T-cell (primary cell): ENCODE measurements at regions not wholly inside any gene's neighbourhood (a gene's known extent, or its start where the extent isn't known, plus 50 kb on each side); places are given as distances from the start of the nearest gene placed in this dataset.

ENCODE experiments used
- ATAC-seq, 4 experiments: fragments of 200-7000 bp in 3 of 4; fragments of 150-1000 bp in 1 of 4; cut with Tn5 transposase; replicated peaks in 1 of 4; 1 replicate in 3 of 4; 2 replicates in 1 of 4; pipeline ENCODE4 v1.10.0; 2021; ENCODE audit warnings: moderate library complexity in 3 of 4, mild to moderate bottlenecking in 2 of 4, moderate number of reproducible peaks in 1 of 4
- CTCF ChIA-PET, 2 donors: fragments of 300-600 bp; sonication (Branson Sonifier 250); formaldehyde crosslinking; loops; one replicate each; lab custom pipeline; 2022; ENCODE audit warnings: antibody characterized with exemption in 2 of 2; lab: Charles Lee
- POLR2A ChIA-PET, 2 donors: fragments of 300-600 bp; sonication (Branson Sonifier 250); formaldehyde crosslinking; loops; one replicate each; lab custom pipeline; 2022; ENCODE audit warnings: antibody characterized with exemption in 2 of 2; lab: Charles Lee
- DNase-seq, 35 experiments: peaks; one replicate each; pipeline versions ENCODE4 v3.0.0 to v3.0.0-alpha.2; 2013 to 2023
- H3K27ac ChIP-seq: one replicate; pipeline ENCODE4 v1.5.1; 2013; ENCODE audit warnings: low read length
- H3K27me3 ChIP-seq, 2 experiments: replicated peaks in 1 of 2; 1 replicate in 1 of 2; 2 replicates in 1 of 2; pipeline versions ENCODE4 v1.6.1 to v1.7.0; 2013; ENCODE audit warnings: low read length in 1 of 2, mixed read lengths in 1 of 2; ENCODE audit not compliant: control insufficient read depth in 2 of 2, insufficient read depth in 2 of 2; ENCODE audit errors: extremely low read depth in 1 of 2
- H3K36me3 ChIP-seq, 2 donors: 1 replicate in 1 of 2; 2 replicates in 1 of 2; pipeline versions ENCODE4 v1.6.1 to v1.7.0; 2013; ENCODE audit warnings: low read length in 1 of 2; ENCODE audit not compliant: control insufficient read depth in 2 of 2, insufficient read depth in 1 of 2; ENCODE audit errors: extremely low read depth in 1 of 2
- H3K4me1 ChIP-seq, 2 experiments: 1 replicate in 1 of 2; 2 replicates in 1 of 2; pipeline versions ENCODE4 v1.6.1 to v1.7.0; 2013; ENCODE audit warnings: low read length in 2 of 2, mixed read lengths in 1 of 2; ENCODE audit not compliant: insufficient read depth in 2 of 2, control insufficient read depth in 1 of 2; ENCODE audit errors: extremely low read depth in 1 of 2
- H3K4me3 ChIP-seq, 2 donors: 1 replicate in 1 of 2; 2 replicates in 1 of 2; pipeline versions ENCODE4 v1.5.1 to v1.7.0; 2013; ENCODE audit warnings: mild to moderate bottlenecking in 2 of 2, low read length in 1 of 2, moderate library complexity in 1 of 2; ENCODE audit not compliant: control insufficient read depth in 1 of 2; ENCODE audit errors: extremely low read depth in 1 of 2
- H3K9me3 ChIP-seq: 2 replicates; pipeline ENCODE4 v1.7.0; 2013
- H3K27ac Mint-ChIP-seq, 2 donors: one replicate each; pipeline ENCODE4 v1.8.0; 2020 to 2021; ENCODE audit warnings: mild to moderate bottlenecking in 2 of 2, mixed read lengths in 2 of 2
- H3K27me3 Mint-ChIP-seq, 2 donors: one replicate each; pipeline ENCODE4 v1.8.0; 2021 to 2022; ENCODE audit warnings: mixed read lengths in 2 of 2
- H3K36me3 Mint-ChIP-seq: one replicate; pipeline ENCODE4 v1.8.0; 2021; ENCODE audit warnings: mixed read lengths
- H3K4me1 Mint-ChIP-seq, 3 donors: one replicate each; pipeline ENCODE4 v1.8.0; 2020 to 2022; ENCODE audit warnings: mixed read lengths in 3 of 3, mild to moderate bottlenecking in 1 of 3
- H3K4me3 Mint-ChIP-seq, 3 donors: one replicate each; pipeline ENCODE4 v1.8.0; 2020 to 2022; ENCODE audit warnings: mild to moderate bottlenecking in 3 of 3, mixed read lengths in 3 of 3, moderate library complexity in 3 of 3
- H3K9me3 Mint-ChIP-seq, 3 donors: one replicate each; pipeline ENCODE4 v1.8.0; 2020 to 2022; ENCODE audit warnings: mixed read lengths in 3 of 3
- WGBS: methylation state at CpG from one replicate; pipeline ENCODE4 v1.1.5; 2013; ENCODE audit warnings: missing lambda C conversion rate; ENCODE audit not compliant: insufficient coverage; 5-methylcytosine and 5-hydroxymethylcytosine counted together

- Histone ChIP-seq H3K9me3 (no peaks in the 10 kb centered on the region), H3K27ac (no peak overlapping the region), H3K36me3 (no peaks in the 10 kb centered on the region), H3K4me1 (no peaks in the 10 kb centered on the region), H3K4me3 (no peak overlapping the region), H3K27me3 (no peaks in the 10 kb centered on the region)
- H3K9me3 Mint-ChIP-seq = no peaks in the 10 kb centered on the region
- DNase-seq (no peak), ATAC-seq (no peak)
- H3K27me3 Mint-ChIP-seq = no peaks in the 10 kb centered on the region
- ChIA-PET POLR2A (interaction anchor here in 1 of 2 donors (0.6 kb wide), 1 partner anchor 59 kb away, joined by 5 read pairs; no protein-coding TSS in a partner anchor), CTCF (no interaction called here)
- H3K4me3 Mint-ChIP-seq = no peak overlapping the region
- H3K27ac Mint-ChIP-seq = no peak overlapping the region
- H3K36me3 Mint-ChIP-seq = no peaks in the 10 kb centered on the region
- WGBS = no CpG with 5 or more reads among the region's 3 CpGs
- no peaks in the 10 kb centered on the region for H3K4me1 Mint-ChIP-seq
Observed at GRCh38 chr7:115198143-115198542, 276.2 kb downstream of the MDFIC start.

DNA sequence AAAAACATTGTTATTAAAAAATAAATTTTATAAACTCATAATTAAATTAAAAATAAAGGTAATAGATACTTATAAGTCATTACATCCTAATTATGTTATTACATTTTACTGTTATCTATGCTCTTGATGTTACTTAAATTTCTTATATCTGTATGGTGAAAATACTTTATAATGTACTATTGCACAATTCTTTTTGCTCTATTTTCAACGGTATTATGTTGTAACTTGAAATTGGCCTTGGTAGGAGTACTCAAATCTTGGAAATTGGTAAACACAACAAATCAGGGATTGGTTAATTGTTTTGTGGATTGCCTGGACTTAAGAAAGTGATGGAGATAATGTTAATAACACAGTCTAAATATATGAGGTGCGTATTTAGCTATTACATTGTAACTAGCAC is 273.3 kb downstream of the MDFIC start:
- no peak overlapping the region for H3K4me3 Mint-ChIP-seq
- H3K27me3 ChIP-seq = no peaks in the 10 kb centered on the region
- no peaks in the 10 kb centered on the region for H3K36me3 Mint-ChIP-seq
- ChIA-PET POLR2A (no interaction called here), CTCF (no interaction called here)
- no peak overlapping the region for H3K4me3 ChIP-seq
- H3K27ac Mint-ChIP-seq = no peak overlapping the region
- no peaks in the 10 kb centered on the region for H3K4me1 Mint-ChIP-seq
- no peaks in the 10 kb centered on the region for H3K9me3 Mint-ChIP-seq
- no peaks in the 10 kb centered on the region for H3K9me3 ChIP-seq
- H3K27me3 Mint-ChIP-seq = no peaks in the 10 kb centered on the region
- DNase-seq = no peak
- no peaks in the 10 kb centered on the region for H3K36me3 ChIP-seq
- no CpG with 5 or more reads among the region's 2 CpGs for WGBS
- no peaks in the 10 kb centered on the region for H3K4me1 ChIP-seq
- no peak for ATAC-seq
- H3K27ac ChIP-seq = no peak overlapping the region

DNA sequence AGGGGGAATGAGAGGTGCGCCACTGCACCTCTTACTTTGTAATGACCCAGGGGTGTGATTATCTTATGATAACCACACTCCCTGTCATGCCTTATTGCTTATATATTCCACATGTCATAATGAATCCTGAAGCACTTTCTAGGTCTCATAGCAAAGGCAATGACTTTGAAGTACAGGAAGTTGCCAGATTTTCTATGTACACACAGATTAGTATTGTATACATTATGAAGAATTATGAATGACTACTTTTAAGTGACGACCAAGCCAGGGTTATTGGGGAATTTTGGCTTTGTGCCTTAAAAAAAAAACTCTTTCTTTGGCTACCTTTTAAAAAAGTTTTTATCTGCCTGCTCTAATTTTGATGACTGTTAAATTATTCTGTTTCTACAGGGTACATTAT is 269.6 kb downstream of the MDFIC start:
- ATAC-seq (no peak), DNase-seq (no peak)
- CTCF ChIA-PET = no interaction called here
- no peaks in the 10 kb centered on the region for H3K36me3 Mint-ChIP-seq
- WGBS = no CpG with 5 or more reads among the region's 2 CpGs
- no peaks in the 10 kb centered on the region for H3K27me3 Mint-ChIP-seq
- no peak overlapping the region for H3K4me3 Mint-ChIP-seq
- Histone ChIP-seq H3K4me1 (no peaks in the 10 kb centered on the region), H3K36me3 (no peaks in the 10 kb centered on the region), H3K27ac (no peak overlapping the region), H3K9me3 (no peaks in the 10 kb centered on the region), H3K4me3 (no peak overlapping the region), H3K27me3 (no peaks in the 10 kb centered on the region)
- no peaks in the 10 kb centered on the region for H3K4me1 Mint-ChIP-seq
- H3K27ac Mint-ChIP-seq = no peak overlapping the region
- no peaks in the 10 kb centered on the region for H3K9me3 Mint-ChIP-seq
- POLR2A ChIA-PET = no interaction called here

DNA sequence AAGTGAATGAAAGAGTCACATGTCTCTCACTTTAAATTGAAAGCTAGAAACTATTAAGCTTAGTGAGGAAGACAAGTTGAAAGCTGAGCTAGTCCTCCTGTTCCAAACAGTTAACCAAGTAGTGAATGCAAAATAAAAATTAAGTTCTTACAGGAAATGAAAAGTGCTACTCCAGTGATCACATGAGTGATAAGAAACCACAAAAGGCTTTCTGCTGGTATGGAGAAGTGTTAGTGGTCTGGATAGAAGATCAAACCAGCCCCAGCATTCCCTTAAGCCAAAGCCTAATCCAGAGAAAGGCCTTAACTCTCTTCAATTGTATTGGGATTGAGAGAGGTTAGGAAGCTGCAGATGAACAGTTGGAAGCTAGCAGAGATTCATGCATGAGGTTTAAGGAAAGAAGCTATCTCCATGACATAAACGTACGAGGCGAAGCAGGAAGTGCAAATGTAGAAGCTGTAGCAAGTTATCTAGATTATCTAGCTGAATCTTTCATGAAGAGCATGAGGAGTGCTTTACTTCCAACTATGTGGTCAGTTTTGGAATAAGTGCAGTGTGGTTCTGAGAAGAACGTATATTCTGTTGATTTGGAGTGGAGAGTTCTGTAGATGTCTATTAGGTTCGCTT is 261.6 kb downstream of the MDFIC start:
- DNase-seq (peak in 1 of 35 experiments; percentile 7), ATAC-seq (peak in 2 of 4 experiments; percentile 24 to 32)
- H3K4me1 ChIP-seq = peaks cover 2 to 4% of the 10 kb centered on the region in 2 experiments
- H3K4me1 Mint-ChIP-seq = peaks cover 14 to 26% (median 15%) of the 10 kb centered on the region in 3 donors
- H3K36me3 Mint-ChIP-seq = no peaks in the 10 kb centered on the region
- no peaks in the 10 kb centered on the region for H3K27me3 ChIP-seq
- H3K27ac Mint-ChIP-seq = peak overlapping the region; percentile 66 to 80
- ChIA-PET POLR2A (interaction anchor here (0.5 kb wide), 2 partner anchors 306 to 357 kb away, joined by 3 to 5 read pairs; no protein-coding TSS in a partner anchor), CTCF (no interaction called here)
- H3K27me3 Mint-ChIP-seq = no peaks in the 10 kb centered on the region
- peak overlapping the region; percentile 9 to 56 (median 51) for H3K4me3 Mint-ChIP-seq
- no peaks in the 10 kb centered on the region for H3K9me3 Mint-ChIP-seq
- WGBS = 45% methylated on average over 5 of the region's 5 CpGs
- no peaks in the 10 kb centered on the region for H3K9me3 ChIP-seq
- peak overlapping the region; percentile 41 for H3K27ac ChIP-seq
- no peaks in the 10 kb centered on the region for H3K36me3 ChIP-seq
- H3K4me3 ChIP-seq = no peak overlapping the region

DNA sequence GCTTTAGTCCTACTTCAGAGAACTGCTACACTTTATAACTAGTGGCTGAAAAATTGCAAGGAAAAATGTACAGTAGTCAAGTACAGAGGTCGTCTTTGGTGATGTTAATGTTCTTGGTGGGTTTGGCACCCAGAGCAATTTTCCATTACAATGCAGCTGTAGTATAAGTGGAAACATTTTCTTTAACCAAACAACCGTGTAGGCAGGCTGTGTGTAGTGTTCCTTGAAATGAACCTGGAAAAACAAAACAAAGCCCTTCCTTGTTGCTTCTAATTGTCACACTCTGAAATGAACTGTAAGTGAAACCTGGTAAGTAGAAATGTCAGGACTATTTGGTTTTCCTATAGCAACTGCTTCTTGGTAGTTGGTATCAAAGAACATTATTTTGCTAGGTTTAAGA is 256.9 kb downstream of the MDFIC start:
- Histone ChIP-seq H3K36me3 (no peaks in the 10 kb centered on the region), H3K4me1 (peaks cover 2 to 4% of the 10 kb centered on the region in 2 experiments), H3K27ac (no peak overlapping the region), H3K27me3 (no peaks in the 10 kb centered on the region), H3K9me3 (no peaks in the 10 kb centered on the region), H3K4me3 (no peak overlapping the region)
- peaks cover 0 to under 1% (median 0%) of the 10 kb centered on the region in 3 donors for H3K9me3 Mint-ChIP-seq
- no peak overlapping the region for H3K27ac Mint-ChIP-seq
- DNase-seq = no peak
- WGBS = no CpG with 5 or more reads among the region's 2 CpGs
- POLR2A ChIA-PET = no interaction called here
- no peak for ATAC-seq
- H3K4me3 Mint-ChIP-seq = no peak overlapping the region
- no peaks in the 10 kb centered on the region for H3K36me3 Mint-ChIP-seq
- H3K27me3 Mint-ChIP-seq = no peaks in the 10 kb centered on the region
- CTCF ChIA-PET = no interaction called here
- peaks cover 7 to 22% (median 8%) of the 10 kb centered on the region in 3 donors for H3K4me1 Mint-ChIP-seq

- no peaks in the 10 kb centered on the region for H3K36me3 Mint-ChIP-seq
- Histone ChIP-seq H3K4me1 (no peaks in the 10 kb centered on the region), H3K36me3 (no peaks in the 10 kb centered on the region), H3K9me3 (no peaks in the 10 kb centered on the region), H3K27me3 (no peaks in the 10 kb centered on the region), H3K27ac (no peak overlapping the region), H3K4me3 (no peak overlapping the region)
- no peak for ATAC-seq
- CTCF ChIA-PET = no interaction called here
- H3K27ac Mint-ChIP-seq = no peak overlapping the region
- H3K9me3 Mint-ChIP-seq = peaks cover 0 to 3% (median 0%) of the 10 kb centered on the region in 3 donors
- no peak overlapping the region for H3K4me3 Mint-ChIP-seq
- no peak for DNase-seq
- WGBS = no CpG with 5 or more reads among the region's 3 CpGs
- H3K4me1 Mint-ChIP-seq = peaks cover 0 to 16% (median 0%) of the 10 kb centered on the region in 3 donors
- no peaks in the 10 kb centered on the region for H3K27me3 Mint-ChIP-seq
- POLR2A ChIA-PET = no interaction called here
Observed at GRCh38 chr7:115177823-115178222, 255.9 kb downstream of the MDFIC start.
